ENCODE measurements at regions not wholly inside any gene's neighbourhood (a gene's known extent, or its start where the extent isn't known, plus 50 kb on each side); places are given as distances from the start of the nearest gene placed in this dataset.

DNA sequence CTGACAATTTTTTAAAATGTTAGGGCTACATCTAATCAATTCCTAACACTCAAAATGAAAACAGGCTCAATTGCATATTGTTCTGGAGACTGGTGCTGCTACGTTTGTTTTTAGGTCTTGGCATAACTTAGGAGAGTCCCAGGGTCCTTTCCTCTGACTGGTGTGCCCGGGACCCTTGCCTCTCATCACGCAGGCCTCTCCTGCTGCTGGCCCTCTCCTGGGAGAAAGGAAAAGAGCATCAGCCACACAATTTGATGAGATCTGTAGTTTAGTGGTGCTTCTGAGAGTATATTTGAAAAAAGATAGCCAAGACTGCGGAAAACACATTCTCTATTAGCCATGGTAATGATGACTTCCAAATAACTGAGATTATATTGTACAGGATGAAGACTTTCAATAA lies 380.0 kb downstream of the KLF12 start:
- no peak for DNase-seq (ENCODE audit: extremely low read depth, low read depth)
- no peak overlapping the region for H3K4me3 ChIP-seq (replicated peaks; ENCODE audit: low read depth, low read length)
- TF ChIP-seq, protein P1, sequence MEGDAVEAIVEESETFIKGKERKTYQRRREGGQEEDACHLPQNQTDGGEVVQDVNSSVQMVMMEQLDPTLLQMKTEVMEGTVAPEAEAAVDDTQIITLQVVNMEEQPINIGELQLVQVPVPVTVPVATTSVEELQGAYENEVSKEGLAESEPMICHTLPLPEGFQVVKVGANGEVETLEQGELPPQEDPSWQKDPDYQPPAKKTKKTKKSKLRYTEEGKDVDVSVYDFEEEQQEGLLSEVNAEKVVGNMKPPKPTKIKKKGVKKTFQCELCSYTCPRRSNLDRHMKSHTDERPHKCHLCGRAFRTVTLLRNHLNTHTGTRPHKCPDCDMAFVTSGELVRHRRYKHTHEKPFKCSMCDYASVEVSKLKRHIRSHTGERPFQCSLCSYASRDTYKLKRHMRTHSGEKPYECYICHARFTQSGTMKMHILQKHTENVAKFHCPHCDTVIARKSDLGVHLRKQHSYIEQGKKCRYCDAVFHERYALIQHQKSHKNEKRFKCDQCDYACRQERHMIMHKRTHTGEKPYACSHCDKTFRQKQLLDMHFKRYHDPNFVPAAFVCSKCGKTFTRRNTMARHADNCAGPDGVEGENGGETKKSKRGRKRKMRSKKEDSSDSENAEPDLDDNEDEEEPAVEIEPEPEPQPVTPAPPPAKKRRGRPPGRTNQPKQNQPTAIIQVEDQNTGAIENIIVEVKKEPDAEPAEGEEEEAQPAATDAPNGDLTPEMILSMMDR (IDR thresholded peaks at IDR 0.05; ENCODE audit: low read depth, low read length, missing control alignments), result no peak

DNA sequence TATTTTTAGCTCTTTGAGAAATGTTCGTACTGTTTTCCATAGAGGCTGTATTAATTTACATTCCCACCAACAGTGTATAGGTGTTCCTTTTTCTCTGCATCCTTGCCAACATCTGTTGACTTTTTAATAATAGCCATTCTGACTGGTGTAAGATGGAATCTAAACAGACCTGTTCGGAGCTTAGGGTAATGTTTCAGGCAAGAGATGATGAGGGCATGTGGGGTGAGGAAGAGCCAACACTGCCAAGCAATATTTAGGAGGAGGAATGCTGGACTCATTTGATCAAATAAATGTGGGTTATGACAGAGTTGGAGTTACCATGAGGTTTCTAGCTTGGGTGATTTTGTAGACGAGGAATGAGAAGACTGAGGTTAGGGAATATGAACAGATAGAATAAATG lies 382.9 kb downstream of the KLF12 start:
- DNase-seq (ENCODE audit: extremely low read depth, low read depth), result no peak
- H3K4me3 ChIP-seq (replicated peaks; ENCODE audit: low read depth, low read length), result no peak overlapping the region
- TF ChIP-seq, protein P1 (IDR thresholded peaks at IDR 0.05; ENCODE audit: low read depth, low read length, missing control alignments), result no peak

DNA sequence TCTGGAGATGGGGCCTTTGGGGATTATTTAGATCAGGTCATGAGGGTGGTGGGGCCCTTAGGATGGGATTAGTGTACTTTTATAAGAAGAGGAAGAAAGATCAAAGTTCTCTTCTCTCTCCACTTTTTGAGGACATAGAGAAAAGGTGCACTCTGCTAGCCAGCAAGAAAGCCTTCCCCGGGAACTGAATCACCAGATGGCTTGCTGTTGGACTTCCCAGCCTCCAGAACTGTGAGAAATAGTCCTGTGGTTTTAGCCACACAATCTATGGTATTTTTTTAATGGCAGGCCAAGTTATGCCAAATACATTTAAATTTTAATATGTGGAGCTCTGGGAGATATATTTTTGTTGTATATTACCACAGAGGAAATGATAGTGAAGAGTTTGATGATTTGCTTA lies 385.8 kb downstream of the KLF12 start:
- no peak for DNase-seq (ENCODE audit: extremely low read depth, low read depth)
- H3K4me3 ChIP-seq (replicated peaks; ENCODE audit: low read depth, low read length), result no peak overlapping the region
- TF ChIP-seq, protein P1 (IDR thresholded peaks at IDR 0.05; ENCODE audit: low read depth, low read length, missing control alignments), result no peak

DNA sequence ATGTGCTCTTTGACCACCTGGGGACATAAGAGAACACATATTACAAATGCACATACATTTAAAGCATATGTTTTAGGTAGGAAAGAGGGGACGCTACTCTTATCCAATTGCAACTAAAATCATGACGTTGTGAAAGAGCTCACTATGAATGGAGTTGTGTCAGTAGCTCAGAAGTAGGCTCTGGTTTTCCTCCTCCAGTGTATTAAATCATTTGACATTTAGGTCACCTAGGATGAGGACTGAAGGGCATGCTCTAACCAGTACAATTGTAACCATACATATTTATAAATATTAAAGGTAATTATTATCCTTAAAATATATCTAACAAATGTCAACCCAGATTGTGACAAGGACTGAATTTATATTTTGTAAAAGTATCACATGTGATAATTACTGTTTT lies 389.0 kb downstream of the KLF12 start:
- H3K4me3 ChIP-seq (replicated peaks; ENCODE audit: low read depth, low read length), result no peak overlapping the region
- no peak for DNase-seq (ENCODE audit: extremely low read depth, low read depth)

DNA sequence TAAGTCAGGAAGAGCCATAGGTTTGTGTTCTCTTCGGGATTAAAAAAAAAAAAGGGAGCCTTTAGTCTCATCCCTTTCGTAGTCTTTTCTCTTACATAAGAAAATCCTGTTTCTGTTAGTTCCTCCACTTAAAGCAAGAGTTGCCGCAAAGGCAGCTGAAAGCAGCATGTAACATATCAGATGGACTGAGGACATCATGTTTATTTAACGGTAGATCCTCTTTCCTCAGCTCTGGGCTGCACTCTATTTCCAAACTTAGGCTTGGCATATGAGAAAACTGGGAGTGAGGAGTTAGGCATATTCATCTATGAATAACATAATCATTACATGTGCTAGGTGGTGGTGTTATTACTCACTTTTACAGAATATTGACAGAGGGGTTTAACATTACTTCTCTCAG lies 391.2 kb downstream of the KLF12 start:
- H3K4me3 ChIP-seq (replicated peaks; ENCODE audit: low read depth, low read length), result no peak overlapping the region
- TF ChIP-seq, protein P1 (IDR thresholded peaks at IDR 0.05; ENCODE audit: low read depth, low read length, missing control alignments), result no peak
- no peak for DNase-seq (ENCODE audit: extremely low read depth, low read depth)

More for the DNA sequence above, 389.0 kb downstream of the KLF12 start:
- TF ChIP-seq, protein P1 (IDR thresholded peaks at IDR 0.05; ENCODE audit: low read depth, low read length, missing control alignments), result no peak

DNA sequence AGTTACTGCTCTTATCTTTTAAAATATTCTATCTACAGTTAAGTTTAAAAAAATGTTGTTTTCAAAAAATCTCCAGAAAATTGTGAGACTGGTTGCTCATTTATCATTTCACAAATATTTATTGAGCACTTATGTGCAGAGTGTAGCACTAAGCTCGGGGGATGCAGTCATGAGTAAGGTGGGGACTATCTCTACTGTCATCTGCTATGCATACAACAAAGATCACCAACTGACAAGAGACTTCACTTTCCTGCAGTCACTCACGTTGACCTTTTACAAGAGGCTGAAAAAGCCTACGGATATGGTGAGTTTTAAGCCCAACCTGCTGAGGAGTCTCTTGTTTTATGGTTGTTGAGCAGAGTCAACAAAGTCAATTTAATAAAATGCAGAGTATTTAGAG lies 392.5 kb downstream of the KLF12 start:
- no peak overlapping the region for H3K4me3 ChIP-seq (replicated peaks; ENCODE audit: low read depth, low read length)
- TF ChIP-seq, protein P1 (IDR thresholded peaks at IDR 0.05; ENCODE audit: low read depth, low read length, missing control alignments), result no peak
- no peak for DNase-seq (ENCODE audit: extremely low read depth, low read depth)

DNA sequence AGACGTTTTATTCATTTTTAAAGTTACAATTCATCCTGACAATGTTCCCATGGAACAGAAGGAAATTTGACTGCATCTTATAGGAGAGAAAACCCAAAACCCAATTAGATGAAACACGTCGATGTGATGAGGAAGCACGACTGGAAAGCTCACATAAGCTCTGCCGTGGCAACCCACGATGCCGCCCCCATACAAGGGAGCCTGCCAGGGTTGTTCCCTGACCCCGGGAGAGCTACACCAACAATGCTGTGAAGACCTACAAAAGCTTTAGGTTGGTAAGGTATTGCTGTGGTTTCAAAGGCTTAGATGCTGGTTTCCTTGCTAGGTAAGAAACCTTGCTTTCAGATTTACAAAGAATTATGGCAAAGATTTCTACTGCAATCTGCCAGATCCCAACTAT lies 393.1 kb downstream of the KLF12 start:
- DNase-seq (ENCODE audit: extremely low read depth, low read depth), result no peak
- TF ChIP-seq, protein P1 (IDR thresholded peaks at IDR 0.05; ENCODE audit: low read depth, low read length, missing control alignments), result no peak
- H3K4me3 ChIP-seq (replicated peaks; ENCODE audit: low read depth, low read length), result no peak overlapping the region

Measured in HFF-Myc (cell line).